ENCODE measurements at regions not wholly inside any gene's neighbourhood (a gene's known extent, or its start where the extent isn't known, plus 50 kb on each side); places are given as distances from the start of the nearest gene placed in this dataset.

- TF ChIP-seq, protein P1, sequence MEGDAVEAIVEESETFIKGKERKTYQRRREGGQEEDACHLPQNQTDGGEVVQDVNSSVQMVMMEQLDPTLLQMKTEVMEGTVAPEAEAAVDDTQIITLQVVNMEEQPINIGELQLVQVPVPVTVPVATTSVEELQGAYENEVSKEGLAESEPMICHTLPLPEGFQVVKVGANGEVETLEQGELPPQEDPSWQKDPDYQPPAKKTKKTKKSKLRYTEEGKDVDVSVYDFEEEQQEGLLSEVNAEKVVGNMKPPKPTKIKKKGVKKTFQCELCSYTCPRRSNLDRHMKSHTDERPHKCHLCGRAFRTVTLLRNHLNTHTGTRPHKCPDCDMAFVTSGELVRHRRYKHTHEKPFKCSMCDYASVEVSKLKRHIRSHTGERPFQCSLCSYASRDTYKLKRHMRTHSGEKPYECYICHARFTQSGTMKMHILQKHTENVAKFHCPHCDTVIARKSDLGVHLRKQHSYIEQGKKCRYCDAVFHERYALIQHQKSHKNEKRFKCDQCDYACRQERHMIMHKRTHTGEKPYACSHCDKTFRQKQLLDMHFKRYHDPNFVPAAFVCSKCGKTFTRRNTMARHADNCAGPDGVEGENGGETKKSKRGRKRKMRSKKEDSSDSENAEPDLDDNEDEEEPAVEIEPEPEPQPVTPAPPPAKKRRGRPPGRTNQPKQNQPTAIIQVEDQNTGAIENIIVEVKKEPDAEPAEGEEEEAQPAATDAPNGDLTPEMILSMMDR (IDR thresholded peaks at IDR 0.05; ENCODE audit: low read depth, low read length, missing control alignments), result no peak
- H3K4me3 ChIP-seq (ENCODE audit: low read depth, low read length), result no peak overlapping the region
- DNase-seq (ENCODE audit: low read depth), result no peak
- in situ Hi-C loops (cut with HindIII; ENCODE audit: low sequenced_read_pairs), result no loop called here
Measured at GRCh38 chr10:20405050-20405449, 492.1 kb downstream of the NEBL start.

- DNase-seq (ENCODE audit: low read depth), result no peak
- TF ChIP-seq, protein P1 (IDR thresholded peaks at IDR 0.05; ENCODE audit: low read depth, low read length, missing control alignments), result no peak
- in situ Hi-C loops (cut with HindIII; ENCODE audit: low sequenced_read_pairs), result no loop called here
- no peak overlapping the region for H3K4me3 ChIP-seq (ENCODE audit: low read depth, low read length)
Measured at GRCh38 chr10:20399772-20400171, 497.3 kb downstream of the NEBL start.

DNA sequence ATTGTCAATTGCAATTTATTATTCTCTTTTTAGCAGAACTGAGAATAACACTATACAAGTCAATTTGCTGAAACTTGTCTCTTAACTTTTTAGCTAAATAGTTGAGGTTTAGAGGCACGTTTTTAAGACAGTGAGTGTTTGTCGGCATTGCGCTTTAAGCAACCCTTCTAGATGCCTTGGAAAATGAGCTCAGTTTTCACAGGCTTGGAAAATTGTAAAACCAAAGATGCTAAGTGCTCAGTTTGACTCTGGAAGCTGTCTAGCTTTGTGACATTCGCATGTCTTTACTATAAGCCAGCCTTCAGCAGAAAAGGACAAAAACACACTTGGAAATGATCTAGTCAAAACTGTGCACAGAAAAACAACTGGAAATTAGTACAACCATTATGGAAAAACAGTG is 500.4 kb downstream of the NEBL start:
- DNase-seq (ENCODE audit: low read depth), result no peak
- no peak overlapping the region for H3K4me3 ChIP-seq (ENCODE audit: low read depth, low read length)
- in situ Hi-C loops (cut with HindIII; ENCODE audit: low sequenced_read_pairs), result no loop called here
- TF ChIP-seq, protein P1 (IDR thresholded peaks at IDR 0.05; ENCODE audit: low read depth, low read length, missing control alignments), result no peak

DNA sequence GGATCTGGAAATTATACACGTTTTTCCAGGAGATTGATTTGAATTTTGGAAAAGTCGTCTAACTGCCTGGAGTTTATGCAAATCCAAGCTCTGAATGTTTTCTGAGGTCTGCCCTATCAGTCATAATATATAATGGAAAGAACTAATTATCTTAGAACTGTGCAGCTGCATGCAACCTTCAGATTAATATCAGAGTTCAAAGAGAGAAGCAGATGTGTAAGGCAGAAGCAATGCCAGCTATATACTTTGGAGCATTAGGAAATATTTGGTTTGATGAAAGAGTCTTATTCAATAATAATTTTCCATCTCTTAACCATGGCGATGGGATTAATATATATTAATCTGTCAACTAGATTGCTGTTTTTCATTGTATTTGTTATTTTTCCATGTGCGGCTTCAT is 500.9 kb downstream of the NEBL start:
- in situ Hi-C loops (cut with HindIII; ENCODE audit: low sequenced_read_pairs), result no loop called here
- no peak overlapping the region for H3K4me3 ChIP-seq (ENCODE audit: low read depth, low read length)
- no peak for DNase-seq (ENCODE audit: low read depth)
- TF ChIP-seq, protein P1 (IDR thresholded peaks at IDR 0.05; ENCODE audit: low read depth, low read length, missing control alignments), result no peak

DNA sequence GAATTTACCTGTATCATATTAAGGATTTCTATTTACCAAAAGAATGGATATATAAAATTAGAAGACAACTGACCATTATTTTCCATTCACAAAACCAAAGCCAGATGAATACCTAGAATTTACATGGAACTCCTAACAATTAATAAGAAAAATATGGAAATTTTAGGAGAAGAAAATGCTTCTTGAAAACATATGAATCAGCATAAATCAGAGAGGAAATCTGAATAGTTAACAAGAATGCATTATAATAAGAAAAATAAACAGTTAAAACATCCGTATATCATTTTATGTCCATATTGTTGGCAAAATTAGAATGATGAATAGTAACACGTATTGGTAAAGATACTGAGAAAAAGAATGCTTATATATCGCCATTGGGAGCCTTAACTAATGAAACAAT is 505.5 kb downstream of the NEBL start:
- DNase-seq (ENCODE audit: low read depth), result no peak
- in situ Hi-C loops (cut with HindIII; ENCODE audit: low sequenced_read_pairs), result no loop called here

GRCh38 chr10:20381761-20382160 is 515.4 kb downstream of the NEBL start:
- TF ChIP-seq, protein P1 (IDR thresholded peaks at IDR 0.05; ENCODE audit: low read depth, low read length, missing control alignments), result no peak
- DNase-seq (ENCODE audit: low read depth), result no peak
- H3K4me3 ChIP-seq (ENCODE audit: low read depth, low read length), result no peak overlapping the region
- in situ Hi-C loops (cut with HindIII; ENCODE audit: low sequenced_read_pairs), result no loop called here

More for the DNA sequence above, 505.5 kb downstream of the NEBL start:
- TF ChIP-seq, protein P1 (IDR thresholded peaks at IDR 0.05; ENCODE audit: low read depth, low read length, missing control alignments), result no peak
- H3K4me3 ChIP-seq (ENCODE audit: low read depth, low read length), result no peak overlapping the region

DNA sequence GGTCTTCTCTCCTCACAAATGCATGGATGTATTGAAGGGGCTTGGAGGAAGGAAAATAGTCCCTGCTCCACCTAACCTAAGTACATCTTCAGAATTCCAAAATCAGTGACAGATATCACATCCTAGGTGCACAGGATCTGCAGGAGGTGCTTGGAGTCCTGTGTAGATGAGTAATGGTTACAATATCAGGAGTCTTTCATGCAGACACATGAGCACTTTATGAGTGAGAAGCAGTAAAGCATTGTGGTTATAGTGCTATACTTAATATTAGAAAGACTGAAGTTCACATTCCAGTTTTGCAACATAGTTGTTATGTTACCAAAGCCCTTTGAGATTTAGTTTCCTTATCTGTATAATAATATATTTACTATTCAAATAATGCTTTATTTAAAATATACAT is 516.7 kb downstream of the NEBL start:
- DNase-seq (ENCODE audit: low read depth), result no peak
- no peak overlapping the region for H3K4me3 ChIP-seq (ENCODE audit: low read depth, low read length)
- TF ChIP-seq, protein P1 (IDR thresholded peaks at IDR 0.05; ENCODE audit: low read depth, low read length, missing control alignments), result no peak
- in situ Hi-C loops (cut with HindIII; ENCODE audit: low sequenced_read_pairs), result no loop called here
